KMS-11 (cell line): ENCODE measurements at regions not wholly inside any gene's neighbourhood (a gene's known extent, or its start where the extent isn't known, plus 50 kb on each side); places are given as distances from the start of the nearest gene placed in this dataset.
"Not testable (repeated sequence)": the region's sequence is repeated elsewhere in the genome, so short reads cannot be mapped to it uniquely, and the experiment has no call there.

ENCODE experiments used
- H2AFZ ChIP-seq: fragments of 200-600 bp; sonication (generic); 2 replicates; pipeline ENCODE4 v1.6.1; 2016; ENCODE audit warnings: antibody characterized with exemption, mixed run types, low read depth
- H3K27ac ChIP-seq: fragments of 200-600 bp; sonication (generic); 2 replicates; pipeline ENCODE4 v1.6.1; 2016; ENCODE audit warnings: mild to moderate bottlenecking, mixed run types
- H3K27me3 ChIP-seq: fragments of 200-600 bp; sonication (generic); 2 replicates; pipeline ENCODE4 v1.6.1; 2017; ENCODE audit warnings: mild to moderate bottlenecking, low read depth, mixed run types, moderate library complexity; ENCODE audit not compliant: insufficient read depth
- H3K36me3 ChIP-seq: fragments of 200-600 bp; sonication (generic); 2 replicates; pipeline ENCODE4 v1.6.1; 2017; ENCODE audit warnings: mild to moderate bottlenecking, mixed run types; ENCODE audit not compliant: insufficient read depth
- H3K4me1 ChIP-seq: fragments of 200-600 bp; sonication (generic); 2 replicates; pipeline ENCODE4 v1.6.1; 2016; ENCODE audit warnings: mild to moderate bottlenecking, low read depth, mixed run types; ENCODE audit not compliant: poor library complexity, severe bottlenecking
- H3K4me2 ChIP-seq: fragments of 200-600 bp; sonication (generic); 2 replicates; pipeline ENCODE4 v1.7.0; 2016; ENCODE audit warnings: mild to moderate bottlenecking, mixed run types
- H3K4me3 ChIP-seq: fragments of 200-600 bp; sonication (generic); IDR thresholded peaks from 2 replicates; pipeline ENCODE4 v1.6.1; 2017; ENCODE audit warnings: low read depth, low read length, mixed read lengths; ENCODE audit not compliant: insufficient read depth
- H3K79me2 ChIP-seq: fragments of 200-600 bp; sonication (generic); 2 replicates; pipeline ENCODE4 v1.6.1; 2016; ENCODE audit warnings: low read depth, mixed run types; ENCODE audit not compliant: insufficient read depth
- H3K9ac ChIP-seq: fragments of 200-600 bp; sonication (generic); 2 replicates; pipeline ENCODE4 v1.6.1; 2016; ENCODE audit warnings: mild to moderate bottlenecking, mixed run types
- H4K20me1 ChIP-seq: fragments of 200-600 bp; sonication (generic); 2 replicates; pipeline ENCODE4 v1.6.1; 2016; ENCODE audit warnings: mild to moderate bottlenecking, mixed run types; ENCODE audit not compliant: insufficient read depth
- TF ChIP-seq, protein P1 (sequence below): fragments of 200-600 bp; sonication (generic); conservative IDR thresholded peaks from 2 replicates; pipeline ENCODE4 v1.6.1; 2017; ENCODE audit warnings: low read depth, mild to moderate bottlenecking, antibody characterized with exemption, low read length, moderate library complexity, mixed read lengths

DNA sequence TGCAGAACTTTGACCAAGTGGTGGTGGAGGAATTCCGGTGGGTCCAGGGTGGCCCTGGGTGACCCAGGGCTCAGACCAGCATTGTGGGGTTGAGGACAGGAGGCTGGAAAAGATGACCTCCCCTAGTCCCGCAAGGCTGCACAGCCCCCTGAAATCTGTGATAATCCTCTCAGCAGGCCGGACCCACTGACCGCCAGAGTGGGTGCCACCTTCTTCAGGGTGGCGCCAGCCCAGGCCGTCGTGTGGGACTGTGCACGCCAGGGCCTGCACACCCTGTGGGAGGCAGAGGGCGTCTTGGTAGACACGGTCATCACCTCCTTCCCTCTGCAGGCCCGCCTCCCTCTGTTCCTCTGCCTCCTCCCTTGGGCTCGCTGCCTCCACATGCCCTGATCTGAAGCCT is 137.7 kb downstream of the TBC1D2B start:
- Histone ChIP-seq H3K4me3 (no peak overlapping the region), H3K27me3 (no peaks in the 10 kb centered on the region), H3K4me2 (no peak overlapping the region), H2AFZ (no peak overlapping the region), H3K36me3 (no peaks in the 10 kb centered on the region), H3K9ac (no peak overlapping the region), H3K79me2 (no peaks in the 10 kb centered on the region), H3K4me1 (no peaks in the 10 kb centered on the region), H3K27ac (no peak overlapping the region), H4K20me1 (no peaks in the 10 kb centered on the region)
- TF ChIP-seq, protein P1, sequence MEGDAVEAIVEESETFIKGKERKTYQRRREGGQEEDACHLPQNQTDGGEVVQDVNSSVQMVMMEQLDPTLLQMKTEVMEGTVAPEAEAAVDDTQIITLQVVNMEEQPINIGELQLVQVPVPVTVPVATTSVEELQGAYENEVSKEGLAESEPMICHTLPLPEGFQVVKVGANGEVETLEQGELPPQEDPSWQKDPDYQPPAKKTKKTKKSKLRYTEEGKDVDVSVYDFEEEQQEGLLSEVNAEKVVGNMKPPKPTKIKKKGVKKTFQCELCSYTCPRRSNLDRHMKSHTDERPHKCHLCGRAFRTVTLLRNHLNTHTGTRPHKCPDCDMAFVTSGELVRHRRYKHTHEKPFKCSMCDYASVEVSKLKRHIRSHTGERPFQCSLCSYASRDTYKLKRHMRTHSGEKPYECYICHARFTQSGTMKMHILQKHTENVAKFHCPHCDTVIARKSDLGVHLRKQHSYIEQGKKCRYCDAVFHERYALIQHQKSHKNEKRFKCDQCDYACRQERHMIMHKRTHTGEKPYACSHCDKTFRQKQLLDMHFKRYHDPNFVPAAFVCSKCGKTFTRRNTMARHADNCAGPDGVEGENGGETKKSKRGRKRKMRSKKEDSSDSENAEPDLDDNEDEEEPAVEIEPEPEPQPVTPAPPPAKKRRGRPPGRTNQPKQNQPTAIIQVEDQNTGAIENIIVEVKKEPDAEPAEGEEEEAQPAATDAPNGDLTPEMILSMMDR, result no peak

DNA sequence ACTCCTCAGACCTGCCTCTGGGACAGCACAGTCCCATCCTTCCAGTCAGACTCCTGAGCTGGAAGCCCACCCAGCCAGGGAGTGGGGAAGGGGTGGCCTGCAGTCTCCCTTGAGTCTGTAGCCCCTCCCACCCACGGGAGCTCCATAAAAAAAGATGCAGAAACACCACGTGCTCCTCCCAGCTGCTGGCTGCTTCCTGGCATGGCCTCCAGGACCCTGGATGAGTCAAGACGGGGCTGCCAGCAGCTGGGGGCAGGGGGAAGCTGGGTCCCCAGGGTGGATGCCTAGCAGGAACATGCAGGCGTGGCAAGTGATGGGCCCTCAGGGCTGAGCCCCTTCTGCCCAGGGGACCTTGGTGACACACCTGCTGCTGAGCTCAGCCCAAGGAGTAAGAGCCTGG is 138.5 kb downstream of the TBC1D2B start:
- H3K27ac ChIP-seq, H3K27me3 ChIP-seq, H2AFZ ChIP-seq, H3K36me3 ChIP-seq, H3K79me2 ChIP-seq, H3K4me1 ChIP-seq, H4K20me1 ChIP-seq, H3K4me3 ChIP-seq, H3K9ac ChIP-seq, H3K4me2 ChIP-seq: not testable (repeated sequence)

DNA sequence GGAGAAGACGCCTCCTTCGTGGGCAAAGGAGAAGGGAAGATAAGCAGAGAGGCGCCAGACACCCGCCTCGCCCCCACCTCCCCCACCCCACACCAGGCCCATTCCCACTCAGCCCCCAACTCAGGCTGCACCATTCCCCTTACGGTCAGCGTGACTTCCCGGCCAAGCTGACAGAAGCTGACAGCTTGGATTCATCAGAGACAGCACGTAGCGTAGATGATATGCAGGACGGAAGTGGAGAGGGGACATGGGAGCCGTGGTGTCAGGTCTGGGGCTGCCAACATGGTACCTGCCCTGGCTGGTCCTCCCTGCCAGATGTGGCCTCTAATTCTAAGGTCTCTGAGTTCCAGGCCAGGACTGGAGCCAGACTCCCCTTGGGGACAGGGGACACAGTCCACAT is 139.0 kb downstream of the TBC1D2B start:
- not testable (repeated sequence) for H3K27ac ChIP-seq, H3K4me1 ChIP-seq, H3K79me2 ChIP-seq, H3K4me3 ChIP-seq, H3K27me3 ChIP-seq, H3K36me3 ChIP-seq, H3K9ac ChIP-seq, H3K4me2 ChIP-seq, H2AFZ ChIP-seq, H4K20me1 ChIP-seq

- not testable (repeated sequence) for H3K4me3 ChIP-seq, H3K27me3 ChIP-seq, H4K20me1 ChIP-seq, H3K4me2 ChIP-seq, H3K4me1 ChIP-seq, H3K36me3 ChIP-seq, H3K9ac ChIP-seq, H2AFZ ChIP-seq, H3K27ac ChIP-seq, H3K79me2 ChIP-seq
Measured at GRCh38 chr15:77936567-77936966, 140.9 kb downstream of the TBC1D2B start.

- H3K36me3 ChIP-seq, H3K27ac ChIP-seq, H3K4me2 ChIP-seq, H3K4me3 ChIP-seq, H3K79me2 ChIP-seq, H2AFZ ChIP-seq, H3K27me3 ChIP-seq, H3K9ac ChIP-seq, H4K20me1 ChIP-seq: not testable (repeated sequence)
- peaks cover 13% of the 10 kb centered on the region for H3K4me1 ChIP-seq
Measured at GRCh38 chr15:77934516-77934915, 143.0 kb downstream of the TBC1D2B start.

DNA sequence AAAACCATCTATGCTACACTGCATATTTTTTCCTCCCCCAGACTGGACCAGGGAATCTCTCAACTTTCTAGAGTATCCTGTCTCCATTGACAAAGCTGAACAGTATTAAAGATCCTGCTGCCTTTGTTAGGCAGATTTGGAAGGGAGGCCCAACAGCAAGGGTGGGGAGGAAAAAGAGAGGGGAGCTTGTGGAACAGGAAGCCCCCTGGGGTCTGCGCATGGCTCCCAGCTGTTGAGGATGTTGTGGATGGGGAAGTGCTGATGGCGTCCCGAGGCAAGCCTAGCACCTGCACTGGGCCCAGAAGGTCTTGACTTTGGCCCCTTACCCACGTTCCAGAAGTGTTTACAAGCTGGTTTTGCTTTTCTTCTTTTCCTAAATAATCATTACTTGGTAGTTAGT is 146.6 kb downstream of the TBC1D2B start:
- not testable (repeated sequence) for H3K4me3 ChIP-seq, H4K20me1 ChIP-seq, H2AFZ ChIP-seq, H3K36me3 ChIP-seq, H3K27ac ChIP-seq, H3K9ac ChIP-seq, H3K27me3 ChIP-seq, H3K4me2 ChIP-seq, H3K79me2 ChIP-seq
- H3K4me1 ChIP-seq, result peaks cover 13% of the 10 kb centered on the region

- H3K9ac ChIP-seq, H4K20me1 ChIP-seq, H3K36me3 ChIP-seq, H3K27ac ChIP-seq, H3K27me3 ChIP-seq, H2AFZ ChIP-seq, H3K4me3 ChIP-seq, H3K79me2 ChIP-seq: not testable (repeated sequence)
- Histone ChIP-seq H3K4me1 (peaks cover 13% of the 10 kb centered on the region), H3K4me2 (0 out of 2 replicates have a peak overlapping the region, but pooled peaks have one; percentile 20)
Measured at GRCh38 chr15:77930490-77930889, 147.0 kb downstream of the TBC1D2B start.

- H3K4me1 ChIP-seq, result peaks cover 13% of the 10 kb centered on the region
- not testable (repeated sequence) for H3K79me2 ChIP-seq, H3K36me3 ChIP-seq, H3K27me3 ChIP-seq, H3K4me2 ChIP-seq, H4K20me1 ChIP-seq, H3K27ac ChIP-seq, H3K9ac ChIP-seq, H3K4me3 ChIP-seq, H2AFZ ChIP-seq
Measured at GRCh38 chr15:77926789-77927188, 150.7 kb downstream of the TBC1D2B start.

GRCh38 chr15:77926296-77926695 is 151.2 kb downstream of the TBC1D2B start:
- H3K4me3 ChIP-seq, H3K27ac ChIP-seq, H3K36me3 ChIP-seq, H4K20me1 ChIP-seq, H3K9ac ChIP-seq, H3K27me3 ChIP-seq, H3K79me2 ChIP-seq, H2AFZ ChIP-seq, H3K4me2 ChIP-seq: not testable (repeated sequence)
- H3K4me1 ChIP-seq, result peaks cover 11% of the 10 kb centered on the region

GRCh38 chr15:77925101-77925500 is 152.4 kb downstream of the TBC1D2B start:
- H3K4me3 ChIP-seq, H3K36me3 ChIP-seq, H4K20me1 ChIP-seq, H3K27me3 ChIP-seq, H3K4me1 ChIP-seq, H3K79me2 ChIP-seq, H3K9ac ChIP-seq, H3K4me2 ChIP-seq, H3K27ac ChIP-seq, H2AFZ ChIP-seq: not testable (repeated sequence)
